ENCODE measurements at regions not wholly inside any gene's neighbourhood (a gene's known extent, or its start where the extent isn't known, plus 50 kb on each side); places are given as distances from the start of the nearest gene placed in this dataset.

- no peak for TF ChIP-seq CTCF (IDR thresholded peaks at IDR 0.05; ENCODE audit: low read depth, low read length, missing control alignments)
- H3K27me3 ChIP-seq (replicated peaks), result peaks cover 7% of the 10 kb centered on the region
- DNase-seq, result no peak
- H3K36me3 ChIP-seq (replicated peaks), result no peaks in the 10 kb centered on the region
- H3K27ac ChIP-seq, result no peak overlapping the region
- in situ Hi-C loops (cut with HindIII; ENCODE audit: low pct_ligation_motif_present, low sequenced_read_pairs), result no loop called here
- H3K4me3 ChIP-seq (ENCODE audit: low read depth, low read length), result no peak overlapping the region
These were observed 142.8 kb downstream of the POLR2M start for GRCh38 chr15:57849317-57849716.

GRCh38 chr15:57854531-57854930, 148.0 kb downstream of the POLR2M start:
- Histone ChIP-seq H3K36me3 (replicated peaks) (no peaks in the 10 kb centered on the region), H3K27me3 (replicated peaks) (peaks cover 7% of the 10 kb centered on the region), H3K4me3 (ENCODE audit: low read depth, low read length) (no peak overlapping the region), H3K27ac (no peak overlapping the region)
- TF ChIP-seq CTCF (IDR thresholded peaks at IDR 0.05; ENCODE audit: low read depth, low read length, missing control alignments), result no peak
- no peak for DNase-seq
- in situ Hi-C loops (cut with HindIII; ENCODE audit: low pct_ligation_motif_present, low sequenced_read_pairs), result no loop called here

GRCh38 chr15:57857871-57858270, 151.4 kb downstream of the POLR2M start:
- Histone ChIP-seq H3K36me3 (replicated peaks) (no peaks in the 10 kb centered on the region), H3K27ac (no peak overlapping the region), H3K4me3 (ENCODE audit: low read depth, low read length) (no peak overlapping the region), H3K27me3 (replicated peaks) (no peaks in the 10 kb centered on the region)
- in situ Hi-C loops (cut with HindIII; ENCODE audit: low pct_ligation_motif_present, low sequenced_read_pairs), result no loop called here
- TF ChIP-seq CTCF (IDR thresholded peaks at IDR 0.05; ENCODE audit: low read depth, low read length, missing control alignments), result no peak
- DNase-seq, result no peak

GRCh38 chr15:57859130-57859685, 152.7 kb downstream of the POLR2M start:
- no peak for DNase-seq
- in situ Hi-C loops (cut with HindIII; ENCODE audit: low pct_ligation_motif_present, low sequenced_read_pairs), result no loop called here

GRCh38 chr15:57861034-57861638, 154.6 kb downstream of the POLR2M start:
- H3K4me3 ChIP-seq (ENCODE audit: low read depth, low read length), result no peak overlapping the region
- no peak overlapping the region for H3K27ac ChIP-seq
- no peaks in the 10 kb centered on the region for H3K27me3 ChIP-seq (replicated peaks)
- peak; percentile 67 for TF ChIP-seq CTCF (IDR thresholded peaks at IDR 0.05; ENCODE audit: low read depth, low read length, missing control alignments)
- in situ Hi-C loops (cut with HindIII; ENCODE audit: low pct_ligation_motif_present, low sequenced_read_pairs), result no loop called here
- DNase-seq, result peak; percentile 44
- no peaks in the 10 kb centered on the region for H3K36me3 ChIP-seq (replicated peaks)

More at GRCh38 chr15:57859130-57859685, 152.7 kb downstream of the POLR2M start:
- H3K36me3 ChIP-seq (replicated peaks), result no peaks in the 10 kb centered on the region
- TF ChIP-seq CTCF (IDR thresholded peaks at IDR 0.05; ENCODE audit: low read depth, low read length, missing control alignments), result no peak
- no peak overlapping the region for H3K27ac ChIP-seq
- no peaks in the 10 kb centered on the region for H3K27me3 ChIP-seq (replicated peaks)
- H3K4me3 ChIP-seq (ENCODE audit: low read depth, low read length), result no peak overlapping the region
